GM12891 (cell line): ENCODE measurements at regions not wholly inside any gene's neighbourhood (a gene's known extent, or its start where the extent isn't known, plus 50 kb on each side); places are given as distances from the start of the nearest gene placed in this dataset.

Experiments
- PAX5 ChIP-seq: IDR thresholded peaks from 2 replicates; pipeline ENCODE4 v1.6.1; 2011; ENCODE audit warnings: low read length, moderate library complexity, mild to moderate bottlenecking; ENCODE audit not compliant: insufficient read depth, severe bottlenecking
- POLR2A ChIP-seq: IDR thresholded peaks from 2 replicates; pipeline ENCODE4 v1.6.1; 2011; ENCODE audit warnings: low read depth, low read length, control low read depth
- POLR2AphosphoS5 ChIP-seq: IDR thresholded peaks from 2 replicates; pipeline ENCODE4 v1.6.1; 2011; ENCODE audit warnings: low read depth, low read length, control low read depth
- POU2F2 ChIP-seq: IDR thresholded peaks from 2 replicates; pipeline ENCODE4 v1.6.1; 2011; ENCODE audit warnings: low read depth, mild to moderate bottlenecking, control low read depth, low read length, moderate library complexity
- SPI1 ChIP-seq: IDR thresholded peaks from 2 replicates; pipeline ENCODE4 v1.6.1; 2011; ENCODE audit warnings: low read depth, low read length, control low read depth
- TAF1 ChIP-seq: IDR thresholded peaks from 2 replicates; pipeline ENCODE4 v1.6.1; 2011; ENCODE audit warnings: low read depth, low read length, control low read depth

DNA sequence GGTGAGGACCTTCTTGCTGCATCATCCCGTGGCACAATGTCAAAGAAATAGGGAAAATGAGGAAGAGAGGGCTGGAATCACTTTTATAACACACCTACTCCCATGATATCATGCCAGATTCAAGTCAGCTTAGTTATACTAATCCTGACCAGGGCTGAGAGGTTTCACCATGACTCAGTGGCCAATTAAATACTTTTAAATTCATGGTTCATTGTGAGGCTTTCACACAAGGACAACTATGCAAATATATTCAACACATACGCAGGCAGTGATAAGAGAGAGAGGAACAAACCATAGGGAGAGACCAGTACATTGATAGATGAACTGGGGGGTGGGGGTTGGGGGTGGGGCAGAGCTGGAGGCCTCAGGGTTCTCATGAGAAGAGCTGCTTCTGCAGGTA, 313.1 kb downstream of the LRFN2 start:
- no peak for TF ChIP-seq POLR2A
- no peak for TF ChIP-seq POLR2AphosphoS5
- no peak for TF ChIP-seq TAF1
- TF ChIP-seq PAX5 = no peak
- TF ChIP-seq SPI1 = no peak
- TF ChIP-seq POU2F2 = no peak
